ENCODE measurements at regions not wholly inside any gene's neighbourhood (a gene's known extent, or its start where the extent isn't known, plus 50 kb on each side); places are given as distances from the start of the nearest gene placed in this dataset.
A peak's percentile ranks its signal among the peaks of the same experiment; 100 is the strongest.

GRCh38 chr20:39752262-39752876 is 790.2 kb downstream of the DHX35 start:
- peaks cover 10% of the 10 kb centered on the region for H3K36me3 ChIP-seq (replicated peaks; ENCODE audit: low read depth, low read length)
- no peaks in the 10 kb centered on the region for H4K20me1 ChIP-seq (ENCODE audit: insufficient read depth, low read length)
- peaks cover 29% of the 10 kb centered on the region for H3K9me3 ChIP-seq (ENCODE audit: insufficient read depth, low read length)
- peaks cover 7% of the 10 kb centered on the region for H3K4me1 ChIP-seq (ENCODE audit: low read length)
- TF ChIP-seq EZH2phosphoT487 (IDR thresholded peaks at IDR 0.05; ENCODE audit: low read depth), result no peak
- no peak overlapping the region for H3K27ac ChIP-seq (ENCODE audit: low read length)
- H3K79me2 ChIP-seq (ENCODE audit: low read length), result no peaks in the 10 kb centered on the region
- H3K4me3 ChIP-seq (ENCODE audit: low read length), result no peak overlapping the region
- H3K4me2 ChIP-seq (ENCODE audit: low read length), result no peak overlapping the region
- no peaks in the 10 kb centered on the region for H3K27me3 ChIP-seq (ENCODE audit: low read depth, low read length)
- peak overlapping the region; percentile 80 for H2AFZ ChIP-seq (ENCODE audit: low read depth, low read length)
- no peak overlapping the region for H3K9ac ChIP-seq (ENCODE audit: low read length)

DNA sequence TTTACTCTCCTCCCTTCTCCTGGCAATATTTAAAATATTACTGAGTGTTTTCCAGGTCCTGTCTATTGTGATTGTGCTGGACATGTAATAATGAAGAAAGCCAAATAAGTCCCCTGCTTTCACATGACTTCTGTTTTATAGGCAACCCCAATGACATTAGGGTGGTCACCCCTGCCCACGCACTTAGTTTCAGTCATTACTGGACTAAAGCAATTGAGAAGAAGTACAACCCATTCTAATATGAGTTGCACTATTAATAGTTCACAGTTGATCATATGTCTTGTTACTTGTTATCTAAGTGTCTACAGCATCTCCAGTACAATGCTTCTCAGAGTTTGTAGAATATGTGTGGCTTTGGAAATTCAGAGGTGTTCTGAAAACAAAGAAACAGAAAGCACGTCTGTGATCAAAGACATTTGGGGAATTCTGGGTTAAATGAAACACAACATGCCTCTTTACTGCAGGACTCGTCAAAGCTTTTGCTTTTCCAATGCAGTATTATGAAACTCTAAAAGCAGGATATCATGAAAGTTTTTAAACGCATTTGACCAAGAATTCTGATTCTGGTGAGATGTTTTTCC is 789.5 kb downstream of the DHX35 start:
- H3K4me3 ChIP-seq (ENCODE audit: low read length), result no peak overlapping the region
- H3K79me2 ChIP-seq (ENCODE audit: low read length), result no peaks in the 10 kb centered on the region
- H3K4me1 ChIP-seq (ENCODE audit: low read length), result peaks cover 7% of the 10 kb centered on the region
- H3K27me3 ChIP-seq (ENCODE audit: low read depth, low read length), result no peaks in the 10 kb centered on the region
- H2AFZ ChIP-seq (ENCODE audit: low read depth, low read length), result peak overlapping the region; percentile 80; the same call in 1 of the 2 replicates
- no peak overlapping the region for H3K4me2 ChIP-seq (ENCODE audit: low read length)
- H3K9me3 ChIP-seq (ENCODE audit: insufficient read depth, low read length), result peaks cover 32% of the 10 kb centered on the region
- H3K27ac ChIP-seq (ENCODE audit: low read length), result no peak overlapping the region
- TF ChIP-seq CTCF (IDR thresholded peaks at IDR 0.05; ENCODE audit: low read depth, low read length) (no peak), EZH2phosphoT487 (IDR thresholded peaks at IDR 0.05; ENCODE audit: low read depth) (no peak)
- H3K36me3 ChIP-seq (replicated peaks; ENCODE audit: low read depth, low read length), result peaks cover 10% of the 10 kb centered on the region
- no peak overlapping the region for H3K9ac ChIP-seq (ENCODE audit: low read length)
- H4K20me1 ChIP-seq (ENCODE audit: insufficient read depth, low read length), result no peaks in the 10 kb centered on the region

GRCh38 chr20:39745380-39745779 is 783.2 kb downstream of the DHX35 start:
- no peaks in the 10 kb centered on the region for H3K79me2 ChIP-seq (ENCODE audit: low read length)
- no peak overlapping the region for H3K4me2 ChIP-seq (ENCODE audit: low read length)
- peaks cover 10% of the 10 kb centered on the region for H3K36me3 ChIP-seq (replicated peaks; ENCODE audit: low read depth, low read length)
- peaks cover 4% of the 10 kb centered on the region; the same call in 1 of the 2 replicates for H3K4me1 ChIP-seq (ENCODE audit: low read length)
- H4K20me1 ChIP-seq (ENCODE audit: insufficient read depth, low read length), result no peaks in the 10 kb centered on the region
- H3K4me3 ChIP-seq (ENCODE audit: low read length), result no peak overlapping the region
- no peak overlapping the region for H2AFZ ChIP-seq (ENCODE audit: low read depth, low read length)
- peaks cover 30% of the 10 kb centered on the region for H3K9me3 ChIP-seq (ENCODE audit: insufficient read depth, low read length)
- H3K27me3 ChIP-seq (ENCODE audit: low read depth, low read length), result no peaks in the 10 kb centered on the region
- TF ChIP-seq EZH2phosphoT487 (IDR thresholded peaks at IDR 0.05; ENCODE audit: low read depth) (no peak), CTCF (IDR thresholded peaks at IDR 0.05; ENCODE audit: low read depth, low read length) (no peak)
- no peak overlapping the region for H3K9ac ChIP-seq (ENCODE audit: low read length)
- H3K27ac ChIP-seq (ENCODE audit: low read length), result no peak overlapping the region

DNA sequence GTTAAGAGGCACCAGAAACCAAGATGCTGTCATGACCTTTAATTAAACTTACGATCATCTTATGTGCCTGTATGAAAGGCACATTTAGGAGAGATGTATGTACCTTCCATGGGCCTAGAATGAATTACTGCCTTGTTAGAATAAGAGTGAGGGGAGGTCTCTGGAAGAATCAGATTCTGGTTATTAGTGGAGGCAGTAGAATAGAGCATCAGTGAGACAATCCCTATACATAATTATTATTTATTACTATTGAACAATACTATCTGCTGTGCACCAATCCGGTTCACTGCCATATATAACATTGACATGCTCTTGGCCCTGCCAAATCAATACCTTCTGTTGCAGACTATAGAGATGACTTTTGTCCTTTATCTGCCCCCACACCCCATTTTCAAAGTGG is 776.5 kb downstream of the DHX35 start:
- no peaks in the 10 kb centered on the region for H3K36me3 ChIP-seq (replicated peaks; ENCODE audit: low read depth, low read length)
- no peaks in the 10 kb centered on the region for H3K79me2 ChIP-seq (ENCODE audit: low read length)

More for the DNA sequence above, 776.5 kb downstream of the DHX35 start:
- Histone ChIP-seq H3K27ac (ENCODE audit: low read length) (no peak overlapping the region), H3K4me3 (ENCODE audit: low read length) (no peak overlapping the region), H2AFZ (ENCODE audit: low read depth, low read length) (no peak overlapping the region), H3K4me2 (ENCODE audit: low read length) (no peak overlapping the region), H3K9me3 (ENCODE audit: insufficient read depth, low read length) (no peaks in the 10 kb centered on the region), H3K27me3 (ENCODE audit: low read depth, low read length) (no peaks in the 10 kb centered on the region), H3K9ac (ENCODE audit: low read length) (no peak overlapping the region), H3K4me1 (ENCODE audit: low read length) (peaks cover 4% of the 10 kb centered on the region; the same call in 1 of the 2 replicates), H4K20me1 (ENCODE audit: insufficient read depth, low read length) (no peaks in the 10 kb centered on the region)
- TF ChIP-seq EZH2phosphoT487 (IDR thresholded peaks at IDR 0.05; ENCODE audit: low read depth) (no peak), CTCF (IDR thresholded peaks at IDR 0.05; ENCODE audit: low read depth, low read length) (no peak)
